Left ventricle myocardium superior (tissue), 1 donor: ENCODE measurements at regions not wholly inside any gene's neighbourhood (a gene's known extent, or its start where the extent isn't known, plus 50 kb on each side); places are given as distances from the start of the nearest gene placed in this dataset.
"Not testable (repeated sequence)": the region's sequence is repeated elsewhere in the genome, so short reads cannot be mapped to it uniquely, and the experiment has no call there.

Experiments used
- ATAC-seq: fragments of 200-7000 bp; cut with Tn5 transposase; one replicate; pipeline ENCODE4 v1.9.1; 2020; ENCODE audit warnings: mild to moderate bottlenecking, moderate library complexity
- DNase-seq: peaks from one replicate; pipeline ENCODE4 v3.0.0-alpha.2; 2020
- intact Hi-C: fragments of 100-400 bp; cut with micrococcal nuclease; formaldehyde crosslinking; loops from one replicate; pipeline ENCODE4 v1.11.0; 2022
- donor health status: DM: no; HTN: yes; CAD: no; lungs with severe emphysema.

DNA sequence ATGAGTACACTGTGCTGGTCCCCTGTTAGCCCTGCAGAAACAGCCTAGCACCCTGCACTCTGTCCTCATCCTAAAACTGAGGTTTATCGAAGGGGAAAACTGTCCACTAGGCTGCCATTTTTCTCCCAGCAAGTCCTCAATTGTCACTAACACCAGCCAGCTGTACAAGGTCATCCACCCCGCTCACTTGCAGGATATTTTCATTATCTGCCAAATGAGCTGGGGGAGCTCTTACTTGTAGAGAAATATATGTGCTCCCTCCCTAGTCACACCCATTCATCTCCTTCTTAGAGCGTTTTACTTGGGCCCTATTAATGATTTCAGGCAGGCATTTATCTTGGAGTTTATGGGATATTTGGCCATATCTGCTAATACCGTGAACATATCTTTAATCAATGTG lies 413.5 kb upstream of the NFE2L3 start:
- intact Hi-C loops: no loop called here
- DNase-seq (no peak), ATAC-seq (no peak)

DNA sequence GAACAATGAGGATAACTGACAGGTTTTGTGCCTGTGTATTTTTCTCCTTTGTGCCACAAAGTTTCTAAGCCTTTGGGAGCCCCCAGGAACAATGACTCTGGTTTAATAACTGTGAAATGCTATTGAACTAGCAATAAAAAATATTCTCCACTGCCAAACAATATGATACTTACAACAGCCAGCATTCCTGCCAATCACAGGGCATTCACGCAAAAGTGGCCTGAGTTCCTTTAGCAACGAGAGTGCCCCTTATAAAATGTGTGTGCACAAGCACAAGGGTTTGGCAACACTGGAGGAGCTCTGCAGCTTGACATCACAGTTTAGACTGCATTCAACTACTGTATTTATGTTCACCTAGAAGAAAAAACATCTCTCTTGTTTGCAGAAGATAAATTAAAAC lies 412.9 kb upstream of the NFE2L3 start:
- intact Hi-C loops: no loop called here
- DNase-seq (no peak), ATAC-seq (no peak)

DNA sequence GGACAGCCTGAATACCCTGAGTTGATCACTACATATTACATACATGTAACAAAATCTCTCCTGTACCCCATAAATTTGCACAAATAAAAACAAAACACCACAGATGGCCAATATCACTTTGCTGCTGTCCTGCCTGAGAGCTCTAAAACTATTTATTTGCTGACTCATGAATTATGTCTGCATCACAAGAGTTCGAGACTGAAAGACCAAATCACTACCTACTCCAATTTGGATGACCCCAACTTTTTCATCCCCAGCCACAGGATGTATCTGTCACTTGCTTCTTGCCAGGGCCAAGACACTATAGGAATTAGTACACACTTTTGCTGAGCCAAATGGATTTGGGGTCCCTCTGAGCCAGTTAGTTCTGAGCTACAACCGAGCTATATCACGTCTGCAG lies 409.7 kb upstream of the NFE2L3 start:
- ATAC-seq: no peak
- intact Hi-C loops: no loop called here

DNA sequence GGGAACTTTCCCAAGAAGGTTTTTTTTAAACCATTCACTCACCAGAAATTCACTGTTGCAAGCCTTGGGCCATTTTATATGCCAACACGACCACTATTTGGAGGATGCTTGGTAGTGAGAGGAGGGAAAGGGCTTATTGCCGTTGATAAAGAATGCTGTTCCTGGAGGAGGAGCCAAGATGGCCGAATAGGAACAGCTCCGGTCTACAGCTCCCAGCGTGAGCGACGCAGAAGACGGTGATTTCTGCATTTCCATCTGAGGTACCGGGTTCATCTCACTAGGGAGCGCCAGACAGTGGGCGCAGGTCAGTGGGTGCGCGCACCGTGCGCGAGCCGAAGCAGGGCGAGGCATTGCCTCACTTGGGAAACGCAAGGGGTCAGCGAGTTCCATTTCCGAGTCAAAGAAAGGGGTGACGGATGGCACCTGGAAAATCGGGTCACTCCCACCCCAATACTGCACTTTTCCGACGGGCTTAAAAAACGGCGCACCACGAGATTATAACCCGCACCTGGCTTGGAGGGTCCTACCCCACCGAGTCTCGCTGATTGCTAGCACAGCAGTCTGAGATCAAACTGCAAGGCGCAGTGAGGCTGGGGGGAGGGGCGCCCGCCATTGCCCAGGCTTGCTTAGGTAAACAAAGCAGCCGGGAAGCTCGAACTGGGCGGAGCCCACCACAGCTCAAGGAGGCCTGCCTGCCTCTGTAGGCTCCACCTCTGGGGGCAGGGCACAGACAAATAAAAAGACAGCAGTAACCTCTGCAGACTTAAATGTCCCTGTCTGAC lies 408.1 kb upstream of the NFE2L3 start:
- intact Hi-C loops, DNase-seq, ATAC-seq: not testable (repeated sequence)

More for the DNA sequence above, 409.7 kb upstream of the NFE2L3 start:
- DNase-seq: no peak

DNA sequence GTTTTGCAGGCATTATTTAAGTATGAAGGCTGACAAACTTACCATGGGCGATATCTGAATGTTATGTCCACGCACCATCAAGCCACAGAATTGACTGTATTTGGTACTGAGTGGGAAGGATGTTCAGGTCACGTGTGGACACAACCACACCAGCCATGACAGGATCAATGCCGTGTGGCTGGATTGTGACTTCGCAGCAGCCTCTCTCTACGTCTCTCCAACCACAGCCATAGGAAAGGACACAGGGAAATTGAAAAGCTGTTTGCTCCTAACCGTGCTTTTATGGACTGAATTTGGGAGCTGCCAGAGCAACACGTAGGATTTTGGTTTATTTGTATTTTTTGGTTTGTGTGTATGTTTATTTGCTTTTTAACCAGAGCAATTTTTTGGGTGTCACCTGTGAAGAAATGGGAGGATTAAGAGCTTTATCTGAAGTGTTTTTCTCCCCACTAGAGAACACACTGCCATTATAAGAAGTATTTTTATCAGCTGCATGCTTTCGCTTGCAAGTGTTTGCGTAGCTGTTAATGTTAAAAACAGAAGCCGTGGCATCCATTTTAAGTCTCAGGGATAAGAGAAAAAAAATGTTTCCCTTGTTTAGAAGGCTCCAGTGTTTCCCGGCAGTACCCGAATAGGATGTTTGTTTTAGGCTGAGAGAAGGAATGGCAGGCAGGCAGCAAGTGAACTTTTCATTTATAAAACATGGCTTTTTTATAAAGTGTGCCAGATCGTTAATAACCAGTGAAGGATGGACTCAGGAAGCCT lies 401.1 kb upstream of the NFE2L3 start:
- DNase-seq (no peak), ATAC-seq (peak; percentile 48)
- intact Hi-C loops: no loop called here

DNA sequence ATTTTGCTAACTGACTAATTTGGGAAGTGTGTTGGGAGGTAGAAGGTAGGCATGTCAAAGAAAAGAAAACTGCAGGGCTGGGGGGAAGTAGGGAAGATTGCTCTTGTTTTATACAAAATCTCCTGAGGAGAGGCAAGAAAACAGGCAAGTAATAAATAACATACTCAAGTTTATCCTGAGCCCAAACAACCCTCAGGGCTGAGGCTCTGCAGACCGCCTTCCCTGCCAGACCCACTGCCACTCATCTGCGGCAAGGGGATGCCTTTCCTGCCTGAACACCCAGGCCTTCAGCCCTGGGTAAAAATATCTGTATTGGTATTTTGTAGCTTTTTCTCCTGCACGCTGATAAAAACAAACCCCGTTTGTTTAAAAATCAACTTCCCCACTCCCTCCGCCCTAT lies 399.8 kb upstream of the NFE2L3 start:
- ATAC-seq (no peak), DNase-seq (no peak)
- intact Hi-C loops: no loop called here

DNA sequence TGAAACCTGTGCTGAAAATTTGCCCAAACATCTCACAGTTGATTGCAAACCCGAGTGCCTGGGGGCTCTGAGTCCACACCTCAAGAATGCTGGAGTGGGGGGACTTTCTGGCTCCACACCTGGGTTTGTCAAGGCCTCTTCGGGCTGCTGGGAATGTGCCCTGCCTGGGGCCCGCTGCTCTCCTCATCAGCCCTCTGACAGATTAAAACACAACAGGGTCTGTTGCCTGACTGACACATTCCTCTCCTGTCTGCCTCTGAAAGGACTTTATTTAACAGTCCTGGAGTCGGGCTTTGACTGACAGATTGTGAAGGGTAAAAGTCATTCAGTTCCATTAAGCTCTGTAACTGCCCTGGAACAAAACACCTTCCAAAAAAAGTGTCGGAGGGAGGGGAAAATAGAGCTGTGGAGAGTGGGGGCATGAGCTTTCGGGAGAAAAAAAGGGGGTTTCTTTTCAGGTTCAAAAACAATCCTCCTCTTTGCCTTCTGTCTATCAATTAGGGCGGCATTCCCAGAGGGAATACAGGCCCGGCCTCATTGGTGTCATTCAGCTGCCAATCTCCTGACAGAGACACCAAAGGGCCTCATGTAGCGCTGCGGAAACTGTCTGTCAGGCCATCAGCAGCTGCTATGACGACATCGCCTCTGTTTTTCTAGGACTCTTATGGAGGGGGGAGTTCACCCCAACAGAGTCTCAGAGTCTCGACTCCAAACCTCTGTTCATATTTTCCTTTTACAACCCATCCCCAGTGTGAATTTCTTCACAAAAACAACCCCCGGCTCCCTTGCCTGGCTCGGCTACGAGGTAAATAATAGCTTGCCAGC lies 398.8 kb upstream of the NFE2L3 start:
- ATAC-seq (peak; percentile 20), DNase-seq (no peak)
- intact Hi-C loops: no loop called here

DNA sequence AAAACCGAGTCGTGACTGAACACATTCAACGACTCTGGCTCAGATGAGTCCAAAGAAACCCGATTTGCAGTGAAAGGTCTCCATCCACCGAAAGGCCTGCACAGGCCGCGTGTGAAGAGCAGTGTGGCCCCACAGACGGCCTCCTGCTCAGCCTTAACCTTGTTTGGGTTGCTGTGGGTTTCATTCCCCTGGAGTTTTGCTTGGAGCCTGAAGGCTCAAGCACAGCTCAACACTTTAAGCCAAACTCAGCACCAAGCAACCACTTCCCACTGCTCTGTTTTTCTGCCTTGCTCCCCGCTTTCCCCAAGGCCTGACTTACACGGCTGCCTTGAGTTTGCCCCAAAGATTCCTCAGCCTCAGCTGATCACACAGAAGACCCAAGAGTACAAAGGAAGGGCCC lies 398.2 kb upstream of the NFE2L3 start:
- no peak for ATAC-seq
- intact Hi-C loops: no loop called here
- DNase-seq: no peak

DNA sequence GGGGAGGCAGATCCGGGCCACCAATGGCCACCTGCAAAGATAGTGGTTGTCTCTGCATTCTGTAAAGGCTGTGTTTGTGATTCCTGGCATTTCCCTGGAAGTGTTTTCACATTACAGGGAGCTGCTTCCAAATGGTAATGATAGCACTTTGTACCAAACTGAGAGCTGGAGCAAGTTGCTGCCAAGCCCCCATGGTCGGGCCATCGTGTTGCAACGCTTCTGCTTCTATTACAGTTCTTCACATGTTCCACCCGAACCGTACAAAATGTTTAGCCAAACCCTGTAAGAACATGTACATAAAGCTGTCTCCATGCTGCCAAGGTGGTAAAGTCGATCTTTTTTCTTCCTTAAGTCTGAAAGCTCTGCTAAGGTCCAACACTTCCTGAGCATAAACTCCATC lies 397.7 kb upstream of the NFE2L3 start:
- intact Hi-C loops: no loop called here
- DNase-seq (no peak), ATAC-seq (peak; percentile 33)

DNA sequence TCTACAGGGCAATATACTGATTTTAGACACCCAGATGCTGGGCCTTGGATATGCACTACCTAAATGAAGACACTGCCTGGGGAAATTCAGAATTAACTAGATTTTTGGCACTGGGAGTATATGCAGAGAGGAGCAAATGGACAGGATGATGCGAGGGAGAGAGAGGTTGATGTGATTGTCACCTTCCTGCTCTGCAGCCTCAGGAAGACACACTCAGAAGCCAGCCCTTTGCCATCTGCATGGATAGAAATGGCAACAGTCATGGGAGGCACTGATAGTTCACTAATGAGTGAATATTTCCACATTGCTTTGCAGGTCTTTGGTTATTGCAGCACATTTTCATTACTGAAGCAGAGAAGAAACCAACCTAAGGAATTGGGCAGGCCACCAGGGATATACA lies 397.2 kb upstream of the NFE2L3 start:
- DNase-seq: no peak
- no peak for ATAC-seq
- intact Hi-C loops: no loop called here

DNA sequence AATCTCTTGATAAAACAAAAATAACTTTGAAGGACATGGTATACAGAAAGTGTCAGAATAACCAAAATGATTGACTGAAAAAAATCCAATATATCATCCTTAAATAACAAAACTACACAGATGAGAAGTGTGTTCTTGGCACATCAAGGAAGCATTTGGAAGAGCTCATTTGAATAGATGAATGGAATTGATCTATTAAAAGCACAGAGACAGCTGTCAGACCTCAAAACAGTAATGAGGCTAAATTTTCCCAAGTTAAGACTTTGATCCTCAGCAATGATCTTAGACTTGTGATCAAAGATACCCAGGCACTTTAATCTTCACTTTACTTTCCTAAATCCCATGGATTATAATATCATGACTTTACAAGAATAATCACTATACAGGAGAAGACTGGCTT lies 395.4 kb upstream of the NFE2L3 start:
- no peak for ATAC-seq
- intact Hi-C loops: no loop called here

DNA sequence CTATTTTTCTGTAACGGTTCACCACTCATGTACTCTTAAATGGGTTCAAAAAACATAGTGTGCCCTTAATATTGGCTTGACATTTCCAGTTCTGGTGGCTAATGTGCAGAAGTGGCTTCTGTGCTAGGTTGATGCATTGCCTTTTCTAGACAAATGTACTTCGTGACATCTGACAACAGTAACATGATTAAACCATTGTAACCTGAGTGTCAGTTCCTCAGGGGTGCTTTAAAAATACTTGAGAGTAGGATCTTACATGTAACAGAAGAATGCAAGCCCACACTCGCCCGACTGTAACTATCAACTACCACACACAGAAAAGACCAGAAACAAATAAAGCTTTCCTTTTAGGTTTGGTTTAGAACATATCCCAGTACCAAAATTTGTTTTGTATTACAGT lies 393.4 kb upstream of the NFE2L3 start:
- no peak for DNase-seq
- no peak for ATAC-seq
- intact Hi-C loops: no loop called here

More for the DNA sequence above, 395.4 kb upstream of the NFE2L3 start:
- DNase-seq: no peak

DNA sequence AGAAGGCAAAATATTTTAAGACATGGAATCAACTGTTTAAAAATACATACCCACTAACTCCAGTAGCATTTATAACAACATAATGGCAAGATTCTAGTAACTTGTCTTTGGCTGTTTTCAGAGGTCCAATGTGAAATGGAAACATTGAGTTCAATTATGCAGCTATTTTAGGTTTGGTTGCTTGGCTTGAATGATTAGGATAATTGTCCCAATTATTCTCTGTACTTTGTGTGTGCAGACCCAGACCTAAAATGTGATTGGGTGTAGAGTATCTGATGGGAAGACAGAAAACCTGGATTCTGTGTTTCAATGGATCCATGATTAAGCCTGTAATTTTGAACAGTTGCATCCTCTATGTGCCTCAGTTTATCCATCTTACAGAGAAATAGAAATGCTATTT lies 392.7 kb upstream of the NFE2L3 start:
- intact Hi-C loops: no loop called here
- no peak for DNase-seq
- ATAC-seq: no peak

DNA sequence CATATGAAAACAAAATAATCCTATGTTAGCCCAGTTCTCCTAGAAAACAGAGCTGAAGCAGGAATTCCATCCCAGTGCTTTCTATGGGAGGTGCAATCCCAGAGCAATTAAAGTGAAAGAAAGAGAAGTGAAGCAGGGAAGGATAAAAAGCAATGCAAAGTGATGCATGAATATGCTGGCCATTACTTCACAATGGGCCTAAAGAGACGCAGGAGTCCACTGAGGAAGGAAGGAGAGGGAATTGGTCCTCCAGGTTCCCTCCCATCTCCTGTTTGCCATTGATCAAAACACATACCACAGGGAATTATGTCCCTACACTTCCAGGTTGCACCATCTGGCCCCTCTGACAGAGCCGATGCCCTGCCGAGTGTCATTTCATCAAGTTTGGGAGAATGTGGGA lies 392.2 kb upstream of the NFE2L3 start:
- intact Hi-C loops: no loop called here
- no peak for ATAC-seq
- no peak for DNase-seq

DNA sequence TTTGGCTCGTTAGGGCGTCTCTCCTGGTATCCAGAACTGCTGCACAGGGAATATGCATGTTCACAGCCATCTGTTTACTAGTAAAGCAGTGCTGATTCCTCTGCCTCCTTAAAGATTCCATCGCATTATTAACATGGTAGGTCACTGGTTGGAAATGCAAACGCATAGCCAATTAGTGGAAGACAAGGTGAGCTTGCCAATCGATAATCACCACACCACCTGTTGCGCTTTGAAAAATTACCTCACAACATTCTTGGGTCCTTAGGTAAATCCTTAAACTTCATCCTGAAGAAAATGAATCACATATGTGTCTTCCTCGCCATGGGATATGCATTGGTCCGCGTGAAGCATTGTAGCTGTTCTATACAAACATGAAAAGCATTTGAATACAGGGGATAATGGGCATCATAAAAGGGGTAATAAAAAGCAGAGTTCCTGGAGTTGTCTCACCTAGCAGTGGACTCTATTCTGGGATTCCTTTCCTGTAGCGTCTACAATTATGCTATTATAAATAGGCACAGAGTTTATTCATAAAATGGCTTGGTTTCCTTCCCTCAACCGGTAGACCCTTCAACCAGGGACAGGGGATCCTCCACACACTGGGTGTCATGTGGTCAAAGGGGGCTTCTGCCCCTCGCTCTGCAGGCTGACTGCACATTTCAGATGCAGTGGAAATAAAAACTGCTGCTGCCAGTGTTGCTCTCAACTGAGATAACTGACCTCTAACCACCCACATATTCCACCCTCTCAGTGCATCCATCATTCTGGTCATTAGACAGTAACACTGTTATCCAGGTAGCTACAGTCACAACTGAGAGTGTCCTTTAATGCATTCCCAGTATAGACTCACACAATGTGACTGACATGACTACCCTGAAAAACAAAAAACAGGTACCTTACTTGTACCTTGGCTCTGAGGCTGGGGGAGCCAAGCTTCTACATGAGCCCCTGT lies 389.2 kb upstream of the NFE2L3 start:
- no peak for DNase-seq
- intact Hi-C loops: no loop called here
- no peak for ATAC-seq

DNA sequence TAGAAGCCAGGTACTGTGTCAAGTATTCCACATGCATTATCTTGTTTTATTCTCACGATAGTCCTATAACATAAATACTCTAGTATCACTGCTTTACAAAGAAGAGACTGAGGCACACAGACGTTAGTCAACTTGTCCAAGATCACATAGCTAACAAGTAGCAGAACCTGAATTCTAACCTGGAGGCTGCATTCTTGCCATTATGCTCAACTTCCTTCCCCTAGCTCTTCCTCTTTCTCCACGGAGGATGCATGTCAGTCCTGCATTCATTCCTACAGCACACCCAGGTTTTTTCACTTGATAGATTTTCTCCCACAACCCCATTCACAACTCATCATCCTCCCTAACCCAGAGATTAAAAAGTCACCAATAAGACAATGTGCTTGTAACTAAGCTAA lies 388.5 kb upstream of the NFE2L3 start:
- ATAC-seq (no peak), DNase-seq (no peak)
- intact Hi-C loops: no loop called here

DNA sequence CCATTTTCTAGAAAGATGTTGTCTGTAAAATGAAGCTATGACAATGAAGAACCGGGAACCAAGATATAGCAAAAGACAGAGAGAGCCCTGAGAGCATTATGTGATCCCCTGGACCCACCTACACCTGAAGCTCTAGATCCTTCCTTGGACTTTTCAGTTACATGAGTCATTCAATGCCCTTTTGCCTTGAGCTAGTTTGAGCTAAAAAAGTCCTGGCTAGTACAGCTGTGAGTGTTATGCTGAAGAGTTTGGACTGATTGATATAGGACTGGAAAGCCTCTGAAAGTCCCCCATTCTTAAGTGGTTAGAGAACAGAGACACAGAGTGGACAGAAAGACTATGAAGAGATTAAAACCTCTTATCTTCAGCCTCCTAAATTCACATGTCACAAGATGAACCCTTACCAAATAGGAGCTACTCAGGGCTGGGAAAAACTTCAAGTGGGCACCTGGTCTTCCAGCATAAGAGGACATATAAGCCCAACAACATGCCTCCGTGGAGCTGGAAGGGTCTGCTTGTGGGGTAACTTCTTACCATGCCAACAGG lies 386.8 kb upstream of the NFE2L3 start:
- no peak for ATAC-seq

DNA sequence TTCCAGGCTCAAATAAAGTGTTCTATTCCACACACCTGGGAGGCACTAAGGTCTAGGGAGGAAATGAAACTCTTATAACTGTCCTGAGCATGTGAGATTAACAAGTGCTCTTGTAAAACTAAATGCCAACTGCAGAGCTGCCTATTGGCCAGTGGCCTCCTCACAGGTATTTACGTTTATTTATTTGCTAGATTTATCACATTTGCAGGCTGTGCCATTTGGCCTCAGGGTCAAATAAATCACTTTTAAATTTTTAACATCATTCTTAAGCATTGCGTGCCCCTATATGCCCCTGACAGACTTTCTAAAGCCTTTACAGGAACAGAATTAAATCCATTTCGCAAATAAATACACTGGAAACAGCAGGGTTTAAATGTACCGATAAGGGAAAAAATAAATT lies 381.8 kb upstream of the NFE2L3 start:
- intact Hi-C loops: no loop called here
- ATAC-seq: no peak
- DNase-seq: no peak

More for the DNA sequence above, 386.8 kb upstream of the NFE2L3 start:
- intact Hi-C loops: no loop called here
- no peak for DNase-seq

DNA sequence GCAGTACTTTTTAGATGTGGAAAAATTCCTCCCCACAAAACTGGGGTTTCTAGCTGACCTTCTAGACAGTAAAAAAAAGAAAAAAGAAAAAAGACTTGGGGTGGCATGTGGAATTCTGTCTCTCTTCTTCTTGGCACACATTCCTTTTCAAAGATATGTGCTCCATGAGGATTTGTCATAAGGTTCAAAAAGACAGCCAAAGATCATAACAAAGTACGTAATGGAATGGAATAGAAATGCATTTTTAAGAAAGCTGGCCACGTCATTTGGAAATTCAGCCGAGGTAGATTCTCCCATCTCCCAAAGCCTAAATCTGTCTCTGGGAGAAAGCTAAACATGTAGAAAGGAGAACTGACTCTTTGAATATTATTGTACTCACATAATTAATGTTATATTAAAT lies 381.3 kb upstream of the NFE2L3 start:
- ATAC-seq (peak; percentile 43), DNase-seq (no peak)
- intact Hi-C loops: no loop called here
